ENCODE measurements at regions not wholly inside any gene's neighbourhood (a gene's known extent, or its start where the extent isn't known, plus 50 kb on each side); places are given as distances from the start of the nearest gene placed in this dataset.

- Mint-ChIP-seq H3K4me3 (no peak overlapping the region), H3K9me3 (ENCODE audit: insufficient read depth) (no peaks in the 10 kb centered on the region), H3K27ac (no peak overlapping the region), H3K4me1 (no peaks in the 10 kb centered on the region), H3K27me3 (peaks cover under 1% of the 10 kb centered on the region)
- intact Hi-C loops (cut with micrococcal nuclease) = no loop called here
- no peak for TF ChIP-seq EZH2 (IDR thresholded peaks at IDR 0.05; ENCODE audit: borderline replicate concordance, insufficient read depth, low read depth, low read length, poor library complexity, severe bottlenecking)
- TF ChIP-seq, protein P1, sequence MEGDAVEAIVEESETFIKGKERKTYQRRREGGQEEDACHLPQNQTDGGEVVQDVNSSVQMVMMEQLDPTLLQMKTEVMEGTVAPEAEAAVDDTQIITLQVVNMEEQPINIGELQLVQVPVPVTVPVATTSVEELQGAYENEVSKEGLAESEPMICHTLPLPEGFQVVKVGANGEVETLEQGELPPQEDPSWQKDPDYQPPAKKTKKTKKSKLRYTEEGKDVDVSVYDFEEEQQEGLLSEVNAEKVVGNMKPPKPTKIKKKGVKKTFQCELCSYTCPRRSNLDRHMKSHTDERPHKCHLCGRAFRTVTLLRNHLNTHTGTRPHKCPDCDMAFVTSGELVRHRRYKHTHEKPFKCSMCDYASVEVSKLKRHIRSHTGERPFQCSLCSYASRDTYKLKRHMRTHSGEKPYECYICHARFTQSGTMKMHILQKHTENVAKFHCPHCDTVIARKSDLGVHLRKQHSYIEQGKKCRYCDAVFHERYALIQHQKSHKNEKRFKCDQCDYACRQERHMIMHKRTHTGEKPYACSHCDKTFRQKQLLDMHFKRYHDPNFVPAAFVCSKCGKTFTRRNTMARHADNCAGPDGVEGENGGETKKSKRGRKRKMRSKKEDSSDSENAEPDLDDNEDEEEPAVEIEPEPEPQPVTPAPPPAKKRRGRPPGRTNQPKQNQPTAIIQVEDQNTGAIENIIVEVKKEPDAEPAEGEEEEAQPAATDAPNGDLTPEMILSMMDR (IDR thresholded peaks at IDR 0.05) = no peak
- H3K27me3 ChIP-seq (replicated peaks in 1 of 4; ENCODE audit: control extremely low read depth in 1 of 4, control insufficient read depth in 3 of 4, insufficient read depth in 4 of 4, low read length in 3 of 4) = no peaks in the 10 kb centered on the region
- H3K79me2 ChIP-seq (ENCODE audit: control insufficient read depth, insufficient read depth, low read length) = no peaks in the 10 kb centered on the region
- H4K20me1 ChIP-seq (ENCODE audit: control insufficient read depth, insufficient read depth, low read length, poor library complexity, severe bottlenecking) = no peaks in the 10 kb centered on the region
- ChIA-PET CTCF (no interaction called here), POLR2A (no interaction called here)
- H3K9ac ChIP-seq (ENCODE audit: low read length) = no peak overlapping the region
- H3K36me3 ChIP-seq (replicated peaks in 1 of 2; ENCODE audit: control extremely low read depth in 1 of 2, control insufficient read depth in 1 of 2, extremely low read depth in 1 of 2, insufficient read depth in 2 of 2, low read length in 1 of 2) = no peaks in the 10 kb centered on the region
- ATAC-seq (ENCODE audit: low read depth) = no peak
- H3K4me3 ChIP-seq (ENCODE audit: control extremely low read depth in 1 of 5, extremely low read depth in 1 of 5, insufficient read depth in 1 of 5, low read depth in 2 of 5, low read length in 4 of 5) = no peak overlapping the region
- H3K9me3 ChIP-seq (ENCODE audit: control extremely low read depth in 1 of 3, control insufficient read depth in 2 of 3, insufficient read depth in 1 of 3, low read length in 2 of 3) = peaks cover 0 to 2% (median 0%) of the 10 kb centered on the region in 3 donors
- H3K27ac ChIP-seq (ENCODE audit: low read length in 2 of 2) = no peak overlapping the region
- H2AFZ ChIP-seq (ENCODE audit: insufficient read depth, low read depth, low read length, poor library complexity, severe bottlenecking) = no peak overlapping the region
- no peak overlapping the region for H3K4me2 ChIP-seq (replicated peaks; ENCODE audit: low read depth, low read length, poor library complexity, severe bottlenecking)
- WGBS (ENCODE audit: insufficient coverage) = 94% methylated on average over 8 of the region's 14 CpGs
- no peak for DNase-seq
- H3K4me1 ChIP-seq (ENCODE audit: control insufficient read depth in 2 of 2, insufficient read depth in 2 of 2, low read length in 2 of 2) = no peaks in the 10 kb centered on the region
These were observed 920.1 kb downstream of the BRD1 start for GRCh38 chr22:48907591-48907990.

DNA sequence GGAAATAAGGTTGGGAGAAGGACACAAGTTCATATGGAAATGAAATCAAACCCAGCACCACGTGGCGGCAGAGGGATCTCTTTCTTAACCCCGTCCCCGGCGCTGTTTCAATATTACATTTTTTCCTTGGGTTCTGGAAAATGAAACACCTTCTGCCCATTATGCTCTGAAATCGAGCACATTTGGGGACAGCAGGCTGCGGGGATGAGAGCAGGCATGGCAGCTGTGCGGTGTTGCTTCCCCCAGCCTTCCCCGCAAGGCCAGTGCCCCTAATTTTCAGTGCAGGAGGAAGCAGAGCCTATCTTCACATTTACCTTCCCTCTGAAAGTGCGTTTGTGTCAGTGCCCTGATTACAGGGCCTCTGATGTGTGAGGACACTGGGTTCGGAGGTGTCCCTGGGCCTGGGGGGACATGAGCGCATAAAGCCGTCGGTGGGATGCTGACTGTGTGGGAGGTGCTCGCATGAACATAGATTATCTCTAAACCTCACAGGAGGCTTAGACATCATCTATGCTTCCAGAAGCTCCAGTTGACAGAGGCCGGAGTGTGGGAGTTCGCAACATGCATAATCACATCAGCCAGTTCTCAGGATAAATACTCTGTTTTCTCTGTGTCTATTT, 921.3 kb downstream of the BRD1 start:
- H3K9ac ChIP-seq (ENCODE audit: low read length) = no peak overlapping the region
- no peaks in the 10 kb centered on the region for H3K79me2 ChIP-seq (ENCODE audit: control insufficient read depth, insufficient read depth, low read length)
- no peak overlapping the region for H3K27ac ChIP-seq (ENCODE audit: low read length in 2 of 2)
- Mint-ChIP-seq H3K4me3 (no peak overlapping the region), H3K27ac (no peak overlapping the region), H3K9me3 (ENCODE audit: insufficient read depth) (no peaks in the 10 kb centered on the region), H3K27me3 (no peaks in the 10 kb centered on the region), H3K4me1 (no peaks in the 10 kb centered on the region)
- TF ChIP-seq, protein P1 (IDR thresholded peaks at IDR 0.05) = no peak
- no peak for TF ChIP-seq EZH2 (IDR thresholded peaks at IDR 0.05; ENCODE audit: borderline replicate concordance, insufficient read depth, low read depth, low read length, poor library complexity, severe bottlenecking)
- intact Hi-C loops (cut with micrococcal nuclease) = no loop called here
- DNase-seq (no peak), ATAC-seq (ENCODE audit: low read depth) (no peak)
- no peaks in the 10 kb centered on the region for H3K36me3 ChIP-seq (replicated peaks in 1 of 2; ENCODE audit: control extremely low read depth in 1 of 2, control insufficient read depth in 1 of 2, extremely low read depth in 1 of 2, insufficient read depth in 2 of 2, low read length in 1 of 2)
- H3K4me2 ChIP-seq (replicated peaks; ENCODE audit: low read depth, low read length, poor library complexity, severe bottlenecking) = no peak overlapping the region
- no peaks in the 10 kb centered on the region for H3K27me3 ChIP-seq (replicated peaks in 1 of 4; ENCODE audit: control extremely low read depth in 1 of 4, control insufficient read depth in 3 of 4, insufficient read depth in 4 of 4, low read length in 3 of 4)
- H3K4me3 ChIP-seq (ENCODE audit: control extremely low read depth in 1 of 5, extremely low read depth in 1 of 5, insufficient read depth in 1 of 5, low read depth in 2 of 5, low read length in 4 of 5) = no peak overlapping the region
- no peaks in the 10 kb centered on the region for H3K4me1 ChIP-seq (ENCODE audit: control insufficient read depth in 2 of 2, insufficient read depth in 2 of 2, low read length in 2 of 2)
- WGBS (ENCODE audit: insufficient coverage) = 87% methylated on average over 12 of the region's 17 CpGs
- H3K9me3 ChIP-seq (ENCODE audit: control extremely low read depth in 1 of 3, control insufficient read depth in 2 of 3, insufficient read depth in 1 of 3, low read length in 2 of 3) = peaks cover 0 to 8% (median 0%) of the 10 kb centered on the region in 3 donors
- ChIA-PET POLR2A (no interaction called here), CTCF (no interaction called here)
- no peaks in the 10 kb centered on the region for H4K20me1 ChIP-seq (ENCODE audit: control insufficient read depth, insufficient read depth, low read length, poor library complexity, severe bottlenecking)
- no peak overlapping the region for H2AFZ ChIP-seq (ENCODE audit: insufficient read depth, low read depth, low read length, poor library complexity, severe bottlenecking)
